Colonic mucosa (tissue), 4 donors: ENCODE measurements at regions not wholly inside any gene's neighbourhood (a gene's known extent, or its start where the extent isn't known, plus 50 kb on each side); places are given as distances from the start of the nearest gene placed in this dataset.

ENCODE experiments used
- DNase-seq: peaks from one replicate; pipeline ENCODE4 v3.0.0-alpha.2; 2020
- H3K27ac ChIP-seq: fragments of 200-600 bp; one replicate; pipeline ENCODE4 v1.8.0; 2021
- H3K27me3 ChIP-seq: fragments of 200-600 bp; one replicate; pipeline ENCODE4 v1.8.0; 2021
- H3K36me3 ChIP-seq: fragments of 200-600 bp; one replicate; pipeline ENCODE4 v1.8.0; 2021
- H3K4me1 ChIP-seq: fragments of 200-600 bp; one replicate; pipeline ENCODE4 v1.8.0; 2021; ENCODE audit warnings: mild to moderate bottlenecking
- H3K4me3 ChIP-seq: fragments of 200-600 bp; one replicate; pipeline ENCODE4 v1.8.0; 2021
- H3K9ac ChIP-seq, 2 donors: one replicate each; pipeline ENCODE4 v1.7.0; 2013; ENCODE audit warnings: control low read depth in 2 of 2, low read depth in 2 of 2, low read length in 2 of 2
- H3K9me3 ChIP-seq: fragments of 200-600 bp; one replicate; pipeline ENCODE4 v1.8.0; 2021
- intact Hi-C: fragments of 100-400 bp; cut with DNase I; formaldehyde crosslinking; loops from one replicate; pipeline ENCODE4 v1.14.1; 2022
- TF ChIP-seq, protein P1 (sequence below): fragments of 200-600 bp; IDR thresholded peaks from one replicate; pipeline ENCODE4 v1.8.0; 2022; ENCODE audit warnings: antibody characterized with exemption, mild to moderate bottlenecking
- donor health status: healthy.
- donor health status: DM: no; HTN: no; CAD: no.
- donor health status: DM: no; HTN: no; CAD: no.

DNA sequence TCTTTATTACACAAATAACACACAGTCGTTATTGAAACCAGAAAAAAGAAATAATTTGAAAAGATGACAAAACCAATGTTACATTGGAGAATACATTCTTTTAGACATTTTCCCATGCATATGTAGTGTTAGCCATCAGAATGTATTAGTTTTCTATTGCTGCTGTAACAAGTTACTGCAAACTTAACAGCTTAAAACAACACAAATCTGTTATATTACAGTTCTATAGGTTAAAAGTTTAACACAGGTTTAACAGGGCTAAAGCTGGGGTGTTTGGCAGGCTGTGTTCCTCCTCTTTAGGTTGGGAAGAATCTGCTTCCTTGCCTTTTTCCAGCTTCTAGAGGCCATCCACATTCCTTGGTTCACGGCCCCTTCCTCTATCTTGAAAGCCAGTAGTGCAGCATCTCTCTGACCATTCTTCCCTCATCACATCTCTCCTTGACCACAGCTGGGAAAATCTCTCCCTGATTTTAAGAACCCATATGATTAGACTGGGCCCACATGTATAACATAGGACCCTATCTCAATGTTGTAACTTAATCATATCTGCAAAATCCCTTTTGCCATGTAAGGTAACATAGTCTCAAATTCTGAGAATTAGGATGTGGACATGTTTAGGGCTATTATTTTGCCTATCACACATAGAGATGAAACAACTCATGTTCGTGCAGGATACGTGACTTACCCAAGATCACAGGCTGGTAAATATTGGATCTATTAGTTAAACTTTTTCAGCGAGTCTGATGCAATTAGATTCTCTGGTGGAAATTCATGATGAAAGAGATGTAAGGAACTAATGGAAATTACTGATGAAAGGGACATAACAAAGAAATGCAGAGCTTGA, 145.4 kb upstream of the TMEM170B start:
- Histone ChIP-seq H3K36me3 (no peaks in the 10 kb centered on the region), H3K27ac (no peak overlapping the region), H3K4me3 (no peak overlapping the region), H3K27me3 (no peaks in the 10 kb centered on the region), H3K9me3 (no peaks in the 10 kb centered on the region), H3K9ac (peak overlapping the region in 1 of 2 donors; percentile 23), H3K4me1 (peaks cover 7% of the 10 kb centered on the region)
- no peak for DNase-seq
- intact Hi-C loops, result no loop called here
- TF ChIP-seq, protein P1, sequence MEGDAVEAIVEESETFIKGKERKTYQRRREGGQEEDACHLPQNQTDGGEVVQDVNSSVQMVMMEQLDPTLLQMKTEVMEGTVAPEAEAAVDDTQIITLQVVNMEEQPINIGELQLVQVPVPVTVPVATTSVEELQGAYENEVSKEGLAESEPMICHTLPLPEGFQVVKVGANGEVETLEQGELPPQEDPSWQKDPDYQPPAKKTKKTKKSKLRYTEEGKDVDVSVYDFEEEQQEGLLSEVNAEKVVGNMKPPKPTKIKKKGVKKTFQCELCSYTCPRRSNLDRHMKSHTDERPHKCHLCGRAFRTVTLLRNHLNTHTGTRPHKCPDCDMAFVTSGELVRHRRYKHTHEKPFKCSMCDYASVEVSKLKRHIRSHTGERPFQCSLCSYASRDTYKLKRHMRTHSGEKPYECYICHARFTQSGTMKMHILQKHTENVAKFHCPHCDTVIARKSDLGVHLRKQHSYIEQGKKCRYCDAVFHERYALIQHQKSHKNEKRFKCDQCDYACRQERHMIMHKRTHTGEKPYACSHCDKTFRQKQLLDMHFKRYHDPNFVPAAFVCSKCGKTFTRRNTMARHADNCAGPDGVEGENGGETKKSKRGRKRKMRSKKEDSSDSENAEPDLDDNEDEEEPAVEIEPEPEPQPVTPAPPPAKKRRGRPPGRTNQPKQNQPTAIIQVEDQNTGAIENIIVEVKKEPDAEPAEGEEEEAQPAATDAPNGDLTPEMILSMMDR, result no peak

- TF ChIP-seq, protein P1, result no peak
- Histone ChIP-seq H3K4me1 (peaks cover 7% of the 10 kb centered on the region), H3K9me3 (no peaks in the 10 kb centered on the region), H3K4me3 (no peak overlapping the region), H3K27me3 (no peaks in the 10 kb centered on the region), H3K36me3 (no peaks in the 10 kb centered on the region), H3K27ac (no peak overlapping the region), H3K9ac (no peak overlapping the region)
- no peak for DNase-seq
- intact Hi-C loops, result no loop called here
Observed at GRCh38 chr6:11389977-11390376, 147.6 kb upstream of the TMEM170B start.

- DNase-seq, result no peak
- Histone ChIP-seq H3K4me3 (no peak overlapping the region), H3K9ac (no peak overlapping the region), H3K4me1 (peaks cover 7% of the 10 kb centered on the region), H3K27ac (no peak overlapping the region), H3K27me3 (no peaks in the 10 kb centered on the region), H3K9me3 (no peaks in the 10 kb centered on the region), H3K36me3 (no peaks in the 10 kb centered on the region)
- TF ChIP-seq, protein P1, result no peak
- intact Hi-C loops, result no loop called here
Observed at GRCh38 chr6:11388983-11389944, 148.3 kb upstream of the TMEM170B start.

DNA sequence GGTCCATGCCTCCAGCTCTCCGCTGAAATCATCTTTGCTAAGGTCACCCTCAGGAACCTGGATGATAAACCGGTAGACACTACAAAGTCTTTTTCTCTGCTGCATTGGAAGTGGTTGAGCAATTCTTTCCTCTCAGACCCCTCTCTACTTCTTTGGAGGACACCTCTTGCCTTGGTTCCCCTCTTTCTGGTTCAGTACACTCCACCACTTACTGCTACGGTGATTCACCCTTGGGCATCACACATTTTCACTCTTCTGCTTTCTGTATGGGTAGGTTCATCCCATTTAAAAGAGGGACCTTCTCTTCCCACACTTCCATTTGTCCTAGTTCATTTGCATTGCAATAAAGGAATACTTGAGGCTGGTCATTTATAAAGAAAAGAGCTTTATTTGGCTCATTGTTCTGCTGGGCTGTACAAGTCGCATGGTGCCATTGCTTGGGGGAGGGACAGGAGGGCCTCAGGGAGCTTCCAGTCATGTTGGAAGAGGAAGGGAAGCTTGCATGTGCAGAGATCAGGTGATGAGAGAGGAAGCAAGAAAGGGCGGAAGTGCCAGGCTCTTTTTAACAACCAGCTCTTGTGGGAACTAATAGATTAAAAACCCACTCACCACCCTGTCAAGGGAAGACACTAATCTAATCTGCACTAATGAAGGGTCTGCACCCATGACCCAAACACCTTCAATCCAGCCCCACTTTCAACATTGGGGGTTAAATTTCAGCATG, 149.7 kb upstream of the TMEM170B start:
- no peaks in the 10 kb centered on the region for H3K27me3 ChIP-seq
- H3K9ac ChIP-seq, result no peak overlapping the region
- H3K36me3 ChIP-seq, result no peaks in the 10 kb centered on the region
- peaks cover 6% of the 10 kb centered on the region for H3K4me1 ChIP-seq
- H3K27ac ChIP-seq, result no peak overlapping the region
- H3K9me3 ChIP-seq, result no peaks in the 10 kb centered on the region
- intact Hi-C loops, result no loop called here
- TF ChIP-seq, protein P1, result no peak
- H3K4me3 ChIP-seq, result no peak overlapping the region
- no peak for DNase-seq

- H3K9me3 ChIP-seq, result no peaks in the 10 kb centered on the region
- H3K9ac ChIP-seq, result no peak overlapping the region
- H3K4me3 ChIP-seq, result no peak overlapping the region
- no peaks in the 10 kb centered on the region for H3K27me3 ChIP-seq
- intact Hi-C loops, result no loop called here
- no peaks in the 10 kb centered on the region for H3K4me1 ChIP-seq
- TF ChIP-seq, protein P1, result no peak
- peak; percentile 47 for DNase-seq
- H3K27ac ChIP-seq, result no peak overlapping the region
- no peaks in the 10 kb centered on the region for H3K36me3 ChIP-seq
Observed at GRCh38 chr6:11386726-11387125, 150.8 kb upstream of the TMEM170B start.
